ENCODE measurements at regions not wholly inside any gene's neighbourhood (a gene's known extent, or its start where the extent isn't known, plus 50 kb on each side); places are given as distances from the start of the nearest gene placed in this dataset.

- TF ChIP-seq CTCF (conservative IDR thresholded peaks at IDR 0.05 in 1 of 2, IDR thresholded peaks at IDR 0.05 in 1 of 2; ENCODE audit: low read depth in 1 of 2, low read length in 2 of 2) (no peak), EZH2 (IDR thresholded peaks at IDR 0.05; ENCODE audit: low read length, missing control alignments) (no peak)
These were observed 1172.3 kb upstream of the SORCS1 start for GRCh38 chr10:108336836-108337235.

Measured in fibroblast of lung (primary cell).